Astrocyte of the spinal cord (primary cell): ENCODE measurements at regions not wholly inside any gene's neighbourhood (a gene's known extent, or its start where the extent isn't known, plus 50 kb on each side); places are given as distances from the start of the nearest gene placed in this dataset.

Source experiments
- DNase-seq: peaks from one replicate; pipeline ENCODE4 v3.0.0; 2011; ENCODE audit warnings: low read depth, low spot score
- H3K4me3 ChIP-seq: 2 replicates; pipeline ENCODE4 v1.5.1; 2011; ENCODE audit warnings: low read depth, mild to moderate bottlenecking, low read length, moderate library complexity
- CTCF ChIP-seq: IDR thresholded peaks from 2 replicates; pipeline ENCODE4 v1.5.1; 2012; ENCODE audit warnings: low read depth, mild to moderate bottlenecking, low read length, inconsistent platforms
- in situ Hi-C: cut with HindIII; loops from 2 replicates; pipeline ENCODE4 v1.10.0; 2017; ENCODE audit warnings: low sequenced_read_pairs

GRCh38 chr13:69566104-69566716 lies 541.4 kb upstream of the ATXN8OS start:
- DNase-seq, result no peak
- in situ Hi-C loops, result no loop called here
- no peak overlapping the region for H3K4me3 ChIP-seq
- TF ChIP-seq CTCF, result no peak

GRCh38 chr13:69565334-69565733 lies 542.3 kb upstream of the ATXN8OS start:
- H3K4me3 ChIP-seq, result no peak overlapping the region
- peak; percentile 44 for TF ChIP-seq CTCF
- in situ Hi-C loops, result no loop called here
- DNase-seq, result peak; percentile 67

DNA sequence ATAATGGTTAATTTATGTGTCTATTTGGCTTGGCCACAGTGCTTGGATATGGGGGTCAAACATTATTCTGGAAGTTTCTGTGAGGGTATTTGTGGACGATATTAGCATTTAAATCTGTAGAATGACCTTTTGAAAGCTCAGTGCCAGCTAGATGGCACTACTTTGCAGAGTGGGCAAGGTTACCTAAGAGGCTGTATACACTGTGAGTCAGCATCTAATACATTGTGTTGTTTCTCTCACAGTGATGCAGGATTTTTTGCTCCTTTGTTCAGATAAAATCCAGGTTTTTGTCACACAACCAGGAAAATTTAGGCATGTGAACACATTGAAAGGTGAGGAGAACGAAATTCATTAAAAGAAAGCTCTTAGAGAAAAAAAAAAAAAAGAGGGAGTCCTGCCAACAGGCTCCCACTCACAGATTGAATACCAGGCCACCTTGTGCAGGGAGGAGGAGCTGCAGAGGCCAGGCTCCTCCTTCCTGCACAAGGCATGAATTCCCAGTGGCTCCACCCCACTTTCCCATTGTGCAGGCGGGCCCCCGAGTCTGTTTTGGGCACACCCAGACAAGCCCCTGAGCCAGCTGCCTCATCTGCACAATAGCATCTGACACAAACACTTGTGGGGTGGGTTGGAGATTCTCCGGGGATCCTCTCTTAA lies 551.0 kb upstream of the ATXN8OS start:
- in situ Hi-C loops, result no loop called here
- TF ChIP-seq CTCF, result no peak
- H3K4me3 ChIP-seq, result no peak overlapping the region
- no peak for DNase-seq

DNA sequence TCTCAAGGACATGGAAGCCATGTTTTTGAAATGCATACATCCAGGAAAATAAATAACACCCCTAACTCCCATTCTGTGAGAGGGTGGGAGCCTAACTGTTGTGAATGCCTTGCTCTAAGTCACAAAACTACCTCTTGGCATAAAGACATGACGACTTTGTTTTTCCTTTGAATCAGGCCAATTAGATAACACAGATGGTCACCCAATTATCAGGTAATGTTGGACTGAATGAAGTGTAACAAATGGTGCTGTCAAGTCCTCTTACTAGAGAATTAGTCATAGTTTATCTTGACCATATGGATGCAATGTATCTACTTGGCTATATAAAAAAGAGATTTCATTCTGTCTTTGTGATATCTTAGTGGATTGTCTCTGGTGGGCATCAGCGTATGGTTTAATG lies 553.6 kb upstream of the ATXN8OS start:
- H3K4me3 ChIP-seq, result no peak overlapping the region
- no peak for DNase-seq
- TF ChIP-seq CTCF, result no peak

GRCh38 chr13:69551193-69551592 lies 556.4 kb upstream of the ATXN8OS start:
- H3K4me3 ChIP-seq, result no peak overlapping the region
- in situ Hi-C loops, result no loop called here
- no peak for DNase-seq
- no peak for TF ChIP-seq CTCF

More for the DNA sequence above, 553.6 kb upstream of the ATXN8OS start:
- in situ Hi-C loops, result no loop called here

GRCh38 chr13:69547780-69548179 lies 559.8 kb upstream of the ATXN8OS start:
- H3K4me3 ChIP-seq, result no peak overlapping the region
- DNase-seq, result no peak
- in situ Hi-C loops, result no loop called here
- TF ChIP-seq CTCF, result no peak
